ENCODE measurements at regions not wholly inside any gene's neighbourhood (a gene's known extent, or its start where the extent isn't known, plus 50 kb on each side); places are given as distances from the start of the nearest gene placed in this dataset.

DNA sequence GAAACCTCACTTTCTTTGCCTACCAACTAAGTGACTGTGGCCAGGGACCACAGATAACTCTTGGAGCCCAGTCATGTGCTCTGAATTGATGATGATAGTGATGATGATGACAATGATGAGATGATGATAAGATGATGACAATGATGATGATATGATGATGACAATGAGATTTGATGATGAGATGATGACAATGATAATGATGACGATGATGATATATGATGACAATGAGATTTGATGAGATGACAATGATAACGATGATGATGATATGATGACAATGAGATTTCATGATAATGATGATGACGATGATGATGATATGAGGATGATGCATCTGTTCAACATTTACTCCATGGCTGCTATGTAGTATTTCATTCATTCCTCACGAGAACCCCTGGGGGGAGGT lies 213.0 kb downstream of the ERCC6L2 start:
- TF ChIP-seq, protein P1, sequence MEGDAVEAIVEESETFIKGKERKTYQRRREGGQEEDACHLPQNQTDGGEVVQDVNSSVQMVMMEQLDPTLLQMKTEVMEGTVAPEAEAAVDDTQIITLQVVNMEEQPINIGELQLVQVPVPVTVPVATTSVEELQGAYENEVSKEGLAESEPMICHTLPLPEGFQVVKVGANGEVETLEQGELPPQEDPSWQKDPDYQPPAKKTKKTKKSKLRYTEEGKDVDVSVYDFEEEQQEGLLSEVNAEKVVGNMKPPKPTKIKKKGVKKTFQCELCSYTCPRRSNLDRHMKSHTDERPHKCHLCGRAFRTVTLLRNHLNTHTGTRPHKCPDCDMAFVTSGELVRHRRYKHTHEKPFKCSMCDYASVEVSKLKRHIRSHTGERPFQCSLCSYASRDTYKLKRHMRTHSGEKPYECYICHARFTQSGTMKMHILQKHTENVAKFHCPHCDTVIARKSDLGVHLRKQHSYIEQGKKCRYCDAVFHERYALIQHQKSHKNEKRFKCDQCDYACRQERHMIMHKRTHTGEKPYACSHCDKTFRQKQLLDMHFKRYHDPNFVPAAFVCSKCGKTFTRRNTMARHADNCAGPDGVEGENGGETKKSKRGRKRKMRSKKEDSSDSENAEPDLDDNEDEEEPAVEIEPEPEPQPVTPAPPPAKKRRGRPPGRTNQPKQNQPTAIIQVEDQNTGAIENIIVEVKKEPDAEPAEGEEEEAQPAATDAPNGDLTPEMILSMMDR (IDR thresholded peaks at IDR 0.05): no peak
- TF ChIP-seq POLR2A (IDR thresholded peaks at IDR 0.05): no peak

Data from esophagus squamous epithelium (tissue), 4 donors.